Esophagus squamous epithelium (tissue), 4 donors: ENCODE measurements at regions not wholly inside any gene's neighbourhood (a gene's known extent, or its start where the extent isn't known, plus 50 kb on each side); places are given as distances from the start of the nearest gene placed in this dataset.

Experiments
- POLR2A ChIP-seq, 4 donors: fragments of 450-650 bp; IDR thresholded peaks; one replicate each; pipeline ENCODE4 v1.6.1; 2017; ENCODE audit warnings: antibody characterized with exemption in 4 of 4, mild to moderate bottlenecking in 4 of 4, moderate library complexity in 3 of 4
- TF ChIP-seq, protein P1 (sequence below), 6 experiments: fragments of 450-650 bp in 4 of 6; fragments of 200-600 bp in 2 of 6; sonication (generic) in 2 of 6; IDR thresholded peaks; one replicate each; pipeline ENCODE4 v1.5.1; 2016 to 2019; ENCODE audit warnings: antibody characterized with exemption in 6 of 6, mild to moderate bottlenecking in 4 of 6, moderate library complexity in 4 of 6

- TF ChIP-seq, protein P1, sequence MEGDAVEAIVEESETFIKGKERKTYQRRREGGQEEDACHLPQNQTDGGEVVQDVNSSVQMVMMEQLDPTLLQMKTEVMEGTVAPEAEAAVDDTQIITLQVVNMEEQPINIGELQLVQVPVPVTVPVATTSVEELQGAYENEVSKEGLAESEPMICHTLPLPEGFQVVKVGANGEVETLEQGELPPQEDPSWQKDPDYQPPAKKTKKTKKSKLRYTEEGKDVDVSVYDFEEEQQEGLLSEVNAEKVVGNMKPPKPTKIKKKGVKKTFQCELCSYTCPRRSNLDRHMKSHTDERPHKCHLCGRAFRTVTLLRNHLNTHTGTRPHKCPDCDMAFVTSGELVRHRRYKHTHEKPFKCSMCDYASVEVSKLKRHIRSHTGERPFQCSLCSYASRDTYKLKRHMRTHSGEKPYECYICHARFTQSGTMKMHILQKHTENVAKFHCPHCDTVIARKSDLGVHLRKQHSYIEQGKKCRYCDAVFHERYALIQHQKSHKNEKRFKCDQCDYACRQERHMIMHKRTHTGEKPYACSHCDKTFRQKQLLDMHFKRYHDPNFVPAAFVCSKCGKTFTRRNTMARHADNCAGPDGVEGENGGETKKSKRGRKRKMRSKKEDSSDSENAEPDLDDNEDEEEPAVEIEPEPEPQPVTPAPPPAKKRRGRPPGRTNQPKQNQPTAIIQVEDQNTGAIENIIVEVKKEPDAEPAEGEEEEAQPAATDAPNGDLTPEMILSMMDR (IDR thresholded peaks at IDR 0.05): no peak
- no peak for TF ChIP-seq POLR2A (IDR thresholded peaks at IDR 0.05)
Observed at GRCh38 chr5:73229271-73229670, 56.3 kb downstream of the TMEM174 start.
